ENCODE measurements at regions not wholly inside any gene's neighbourhood (a gene's known extent, or its start where the extent isn't known, plus 50 kb on each side); places are given as distances from the start of the nearest gene placed in this dataset.

DNA sequence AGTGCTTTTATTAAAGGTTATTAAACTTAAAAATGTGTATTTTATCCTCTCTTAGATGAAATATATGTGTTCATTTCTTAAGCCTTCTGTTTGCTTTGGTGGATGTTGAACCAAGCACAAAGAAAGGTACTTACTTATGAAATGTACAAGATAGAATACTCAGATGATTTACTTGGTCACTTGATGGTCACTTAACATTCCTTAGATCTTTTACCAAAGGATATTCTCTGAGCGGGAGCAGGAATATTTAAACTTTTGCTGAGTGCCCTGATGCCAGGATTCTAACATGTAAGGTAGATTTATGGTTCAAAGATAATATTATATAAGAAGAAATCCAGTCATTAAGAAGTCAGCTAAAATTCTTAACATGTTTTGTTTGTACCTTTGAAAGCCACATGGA lies 193.5 kb upstream of the ZEB2 start:
- DNase-seq = no peak
- H3T11ph ChIP-seq (ENCODE audit: low read length) = no peak overlapping the region
- H3K56ac ChIP-seq (ENCODE audit: insufficient read length, low read depth, low read length) = no peak overlapping the region
- TF ChIP-seq, protein P1, sequence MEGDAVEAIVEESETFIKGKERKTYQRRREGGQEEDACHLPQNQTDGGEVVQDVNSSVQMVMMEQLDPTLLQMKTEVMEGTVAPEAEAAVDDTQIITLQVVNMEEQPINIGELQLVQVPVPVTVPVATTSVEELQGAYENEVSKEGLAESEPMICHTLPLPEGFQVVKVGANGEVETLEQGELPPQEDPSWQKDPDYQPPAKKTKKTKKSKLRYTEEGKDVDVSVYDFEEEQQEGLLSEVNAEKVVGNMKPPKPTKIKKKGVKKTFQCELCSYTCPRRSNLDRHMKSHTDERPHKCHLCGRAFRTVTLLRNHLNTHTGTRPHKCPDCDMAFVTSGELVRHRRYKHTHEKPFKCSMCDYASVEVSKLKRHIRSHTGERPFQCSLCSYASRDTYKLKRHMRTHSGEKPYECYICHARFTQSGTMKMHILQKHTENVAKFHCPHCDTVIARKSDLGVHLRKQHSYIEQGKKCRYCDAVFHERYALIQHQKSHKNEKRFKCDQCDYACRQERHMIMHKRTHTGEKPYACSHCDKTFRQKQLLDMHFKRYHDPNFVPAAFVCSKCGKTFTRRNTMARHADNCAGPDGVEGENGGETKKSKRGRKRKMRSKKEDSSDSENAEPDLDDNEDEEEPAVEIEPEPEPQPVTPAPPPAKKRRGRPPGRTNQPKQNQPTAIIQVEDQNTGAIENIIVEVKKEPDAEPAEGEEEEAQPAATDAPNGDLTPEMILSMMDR (conservative IDR thresholded peaks at IDR 0.05) = no peak
- no CpG with 5 or more reads among the region's 1 CpG for whole genome bisulfite sequencing (ENCODE audit: extremely low coverage, insufficient read length, low lambda C conversion rate)
- H3K23ac ChIP-seq (ENCODE audit: insufficient read length, low read depth, low read length) = no peak overlapping the region
- H2BK5ac ChIP-seq (ENCODE audit: insufficient read length, low read length) = no peak overlapping the region
- H4K5ac ChIP-seq (ENCODE audit: insufficient read length, low read depth, low read length) = no peak overlapping the region
- Mint-ChIP-seq H3K4me1 (peaks cover 24 to 29% of the 10 kb centered on the region in 2 experiments), H3K27ac (no peak overlapping the region), H3K4me3 (no peak overlapping the region), H3K9me3 (peaks cover 11 to 12% of the 10 kb centered on the region in 2 experiments), H3K36me3 (ENCODE audit: insufficient read depth in 1 of 3, low read depth in 3 of 3) (peaks cover 7 to 17% (median 9%) of the 10 kb centered on the region in 3 experiments; a peak in 6 of 7 replicates), H3K27me3 (ENCODE audit: low read depth) (no peaks in the 10 kb centered on the region)
- H3K79me2 ChIP-seq (ENCODE audit: insufficient read depth, low read length) = no peaks in the 10 kb centered on the region
- no peak overlapping the region for H4K91ac ChIP-seq (ENCODE audit: insufficient read length, low read depth, low read length)
- no peak overlapping the region for H3K4ac ChIP-seq (ENCODE audit: low read depth, low read length)
- no peak overlapping the region for H3K14ac ChIP-seq (ENCODE audit: insufficient read depth, low read length)
- H3K23me2 ChIP-seq (ENCODE audit: insufficient read length, low read depth, low read length, poor library complexity, severe bottlenecking) = no peaks in the 10 kb centered on the region
- no peak overlapping the region for H2AFZ ChIP-seq (ENCODE audit: low read length)
- H4K20me1 ChIP-seq (ENCODE audit: control insufficient read depth, insufficient read depth, insufficient read length) = no peaks in the 10 kb centered on the region
- H3K79me1 ChIP-seq (ENCODE audit: insufficient read depth, low read depth, low read length, poor library complexity, severe bottlenecking) = no peaks in the 10 kb centered on the region
- H3K4me2 ChIP-seq (ENCODE audit: insufficient read depth, insufficient read length, low read length) = no peak overlapping the region
- H2BK20ac ChIP-seq (ENCODE audit: low read depth, low read length, poor library complexity, severe bottlenecking) = no peak overlapping the region
- no peak overlapping the region for H3K18ac ChIP-seq (ENCODE audit: insufficient read length, low read depth, low read length)
- no peak overlapping the region for H2BK120ac ChIP-seq (ENCODE audit: low read depth, low read length, poor library complexity, severe bottlenecking)
- H3K9ac ChIP-seq (ENCODE audit: extremely low read depth, insufficient read length, low read length) = no peak overlapping the region
- H2BK12ac ChIP-seq (ENCODE audit: insufficient read length, low read depth, low read length) = no peak overlapping the region
- H4K8ac ChIP-seq (replicated peaks; ENCODE audit: insufficient read length, low read depth, low read length) = no peak overlapping the region
- H3K27ac ChIP-seq (ENCODE audit: insufficient read length, low read depth, low read length) = no peak overlapping the region
- H3K27me3 ChIP-seq (ENCODE audit: insufficient read depth, low read length) = no peaks in the 10 kb centered on the region
- H3K9me3 ChIP-seq (ENCODE audit: control insufficient read depth, low read depth, low read length) = no peaks in the 10 kb centered on the region
- no peak overlapping the region for H2BK15ac ChIP-seq (ENCODE audit: low read depth, low read length)
- peaks cover 1% of the 10 kb centered on the region for H3K4me1 ChIP-seq (ENCODE audit: insufficient read depth, low read length)
- no peak overlapping the region for H2AK5ac ChIP-seq (ENCODE audit: insufficient read length, low read length)
